DOHH2 (cell line): ENCODE measurements at regions not wholly inside any gene's neighbourhood (a gene's known extent, or its start where the extent isn't known, plus 50 kb on each side); places are given as distances from the start of the nearest gene placed in this dataset.

ENCODE experiments used
- H3F3A ChIP-seq: fragments of 200-600 bp; sonication (generic), shearing (Covaris generic); 2 replicates; pipeline ENCODE4 v1.6.0; 2016; ENCODE audit warnings: antibody characterized with exemption, mild to moderate bottlenecking; ENCODE audit not compliant: control insufficient read depth, insufficient read depth
- H3K27ac ChIP-seq: fragments of 200-600 bp; sonication (generic); 2 replicates; pipeline ENCODE4 v1.5.1; 2014; ENCODE audit warnings: low read depth, mild to moderate bottlenecking, low read length, moderate library complexity
- H3K27me3 ChIP-seq: fragments of 200-600 bp; sonication (generic); 2 replicates; pipeline ENCODE4 v1.6.1; 2014; ENCODE audit warnings: mild to moderate bottlenecking, low read length, mixed read lengths; ENCODE audit not compliant: control insufficient read depth
- H3K36me3 ChIP-seq: fragments of 200-600 bp; sonication (generic); 2 replicates; pipeline ENCODE4 v1.6.1; 2014; ENCODE audit warnings: mild to moderate bottlenecking, low read length, moderate library complexity, mixed read lengths; ENCODE audit not compliant: control insufficient read depth
- H3K4me1 ChIP-seq: fragments of 200-600 bp; sonication (generic); 2 replicates; pipeline ENCODE4 v1.6.1; 2014; ENCODE audit warnings: mild to moderate bottlenecking, low read length, mixed read lengths; ENCODE audit not compliant: control insufficient read depth
- H3K4me2 ChIP-seq: fragments of 200-600 bp; sonication (generic); 2 replicates; pipeline ENCODE4 v1.6.0; 2014; ENCODE audit warnings: mild to moderate bottlenecking, low read length, moderate library complexity
- H3K4me3 ChIP-seq: fragments of 200-600 bp; sonication (generic); 2 replicates; pipeline ENCODE4 v1.5.1; 2014; ENCODE audit warnings: mild to moderate bottlenecking, low read length, mixed read lengths
- H3K79me2 ChIP-seq: fragments of 200-600 bp; sonication (generic); 2 replicates; pipeline ENCODE4 v1.6.1; 2014; ENCODE audit warnings: mild to moderate bottlenecking, low read length, mixed read lengths; ENCODE audit not compliant: control insufficient read depth
- H3K9me2 ChIP-seq: fragments of 200-600 bp; sonication (generic); replicated peaks from 2 replicates; pipeline ENCODE4 v1.6.1; 2014; ENCODE audit warnings: mild to moderate bottlenecking, low read length, mixed read lengths; ENCODE audit not compliant: control insufficient read depth
- H3K9me3 ChIP-seq: fragments of 200-600 bp; sonication (generic); 2 replicates; pipeline ENCODE4 v1.6.1; 2014; ENCODE audit warnings: antibody characterized with exemption, low read length, mixed read lengths; ENCODE audit not compliant: control insufficient read depth, insufficient read depth
- H4K20me1 ChIP-seq: fragments of 200-600 bp; sonication (generic); 2 replicates; pipeline ENCODE4 v1.6.0; 2014; ENCODE audit warnings: low read depth, mild to moderate bottlenecking, antibody characterized with exemption, low read length, moderate library complexity; ENCODE audit not compliant: control insufficient read depth, insufficient read depth
- CTCF ChIP-seq: fragments of 200-600 bp; sonication (generic); IDR thresholded peaks from one replicate; pipeline ENCODE4 v1.5.1; 2014; ENCODE audit warnings: antibody characterized with exemption, mild to moderate bottlenecking, low read depth, low read length; ENCODE audit not compliant: poor library complexity, severe bottlenecking
- EZH2phosphoT487 ChIP-seq: fragments of 200-600 bp; sonication (generic); IDR thresholded peaks from 2 replicates; pipeline ENCODE4 v1.6.1; 2017; ENCODE audit warnings: borderline replicate concordance, mild to moderate bottlenecking, antibody characterized with exemption, low read length, moderate library complexity, mixed read lengths

DNA sequence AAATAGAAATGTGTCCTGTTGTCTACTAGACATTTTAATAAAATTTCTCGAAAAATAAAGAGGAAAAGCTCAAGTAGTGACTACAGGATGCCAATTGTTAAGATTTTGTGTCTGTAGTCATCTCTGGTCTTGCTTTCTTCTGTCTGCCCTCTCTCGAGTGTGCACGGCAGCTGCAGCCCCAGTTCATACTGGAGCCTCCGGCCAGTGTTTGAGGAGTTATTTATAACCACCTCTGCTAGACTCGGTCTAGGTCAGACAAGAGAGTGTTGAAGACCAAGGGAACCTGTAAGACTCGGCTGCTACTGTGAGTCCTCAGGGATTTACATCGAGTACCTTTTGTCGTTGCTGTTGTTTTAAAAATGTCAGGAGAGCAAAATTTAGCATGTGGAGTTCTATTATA, 810.1 kb upstream of the POU3F3 start:
- Histone ChIP-seq H3K36me3 (no peaks in the 10 kb centered on the region), H3K27me3 (no peaks in the 10 kb centered on the region), H3K79me2 (no peaks in the 10 kb centered on the region), H4K20me1 (no peaks in the 10 kb centered on the region), H3K4me3 (no peak overlapping the region), H3K4me2 (no peak overlapping the region), H3F3A (no peaks in the 10 kb centered on the region), H3K27ac (no peak overlapping the region), H3K4me1 (no peaks in the 10 kb centered on the region), H3K9me2 (no peaks in the 10 kb centered on the region), H3K9me3 (no peaks in the 10 kb centered on the region)
- no peak for TF ChIP-seq CTCF
- TF ChIP-seq EZH2phosphoT487, result no peak

GRCh38 chr2:104045071-104045470, 808.8 kb upstream of the POU3F3 start:
- Histone ChIP-seq H3K27ac (no peak overlapping the region), H3K9me3 (no peaks in the 10 kb centered on the region), H3K79me2 (no peaks in the 10 kb centered on the region), H3K4me1 (no peaks in the 10 kb centered on the region), H3K9me2 (no peaks in the 10 kb centered on the region), H3F3A (no peaks in the 10 kb centered on the region), H4K20me1 (no peaks in the 10 kb centered on the region), H3K36me3 (no peaks in the 10 kb centered on the region), H3K27me3 (no peaks in the 10 kb centered on the region), H3K4me3 (no peak overlapping the region), H3K4me2 (no peak overlapping the region)
- TF ChIP-seq EZH2phosphoT487, result no peak
- TF ChIP-seq CTCF, result no peak

- no peak overlapping the region for H3K27ac ChIP-seq
- no peak overlapping the region for H3K4me3 ChIP-seq
- TF ChIP-seq CTCF (no peak), EZH2phosphoT487 (no peak)
- no peaks in the 10 kb centered on the region for H3F3A ChIP-seq
- no peaks in the 10 kb centered on the region for H3K79me2 ChIP-seq
- no peaks in the 10 kb centered on the region for H3K36me3 ChIP-seq
- H3K27me3 ChIP-seq, result no peaks in the 10 kb centered on the region
- H3K4me2 ChIP-seq, result no peak overlapping the region
- no peaks in the 10 kb centered on the region for H4K20me1 ChIP-seq
- no peaks in the 10 kb centered on the region for H3K9me2 ChIP-seq
- H3K4me1 ChIP-seq, result no peaks in the 10 kb centered on the region
- H3K9me3 ChIP-seq, result no peaks in the 10 kb centered on the region
Measured at GRCh38 chr2:104046466-104046865, 807.4 kb upstream of the POU3F3 start.

DNA sequence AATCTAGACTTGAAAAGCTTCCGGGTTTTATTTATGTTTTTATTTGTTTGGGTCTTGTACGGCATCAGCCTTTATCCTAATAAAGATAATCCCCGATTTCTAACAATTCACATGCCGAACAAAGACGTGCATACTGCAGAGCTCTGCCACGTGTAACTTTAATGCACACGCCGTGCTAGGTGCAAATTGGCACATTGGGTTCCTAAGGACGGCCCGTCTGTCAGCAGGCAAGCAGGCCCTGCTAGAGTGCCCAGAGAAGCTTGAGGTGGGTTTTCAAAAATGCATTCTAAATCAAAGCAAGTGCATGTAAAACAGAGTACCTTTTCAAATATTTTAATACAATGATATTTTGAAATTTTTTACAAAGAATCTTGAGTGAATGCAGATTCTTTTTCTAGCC, 806.4 kb upstream of the POU3F3 start:
- no peaks in the 10 kb centered on the region for H3K4me1 ChIP-seq
- H3F3A ChIP-seq, result no peaks in the 10 kb centered on the region
- H3K9me2 ChIP-seq, result no peaks in the 10 kb centered on the region
- H4K20me1 ChIP-seq, result no peaks in the 10 kb centered on the region
- H3K9me3 ChIP-seq, result no peaks in the 10 kb centered on the region
- no peak overlapping the region for H3K27ac ChIP-seq
- H3K36me3 ChIP-seq, result no peaks in the 10 kb centered on the region
- H3K79me2 ChIP-seq, result no peaks in the 10 kb centered on the region
- H3K4me2 ChIP-seq, result no peak overlapping the region
- H3K27me3 ChIP-seq, result no peaks in the 10 kb centered on the region
- TF ChIP-seq CTCF (no peak), EZH2phosphoT487 (no peak)
- H3K4me3 ChIP-seq, result no peak overlapping the region
